ENCODE measurements at regions not wholly inside any gene's neighbourhood (a gene's known extent, or its start where the extent isn't known, plus 50 kb on each side); places are given as distances from the start of the nearest gene placed in this dataset.
"Not testable (repeated sequence)": the region's sequence is repeated elsewhere in the genome, so short reads cannot be mapped to it uniquely, and the experiment has no call there.

DNA sequence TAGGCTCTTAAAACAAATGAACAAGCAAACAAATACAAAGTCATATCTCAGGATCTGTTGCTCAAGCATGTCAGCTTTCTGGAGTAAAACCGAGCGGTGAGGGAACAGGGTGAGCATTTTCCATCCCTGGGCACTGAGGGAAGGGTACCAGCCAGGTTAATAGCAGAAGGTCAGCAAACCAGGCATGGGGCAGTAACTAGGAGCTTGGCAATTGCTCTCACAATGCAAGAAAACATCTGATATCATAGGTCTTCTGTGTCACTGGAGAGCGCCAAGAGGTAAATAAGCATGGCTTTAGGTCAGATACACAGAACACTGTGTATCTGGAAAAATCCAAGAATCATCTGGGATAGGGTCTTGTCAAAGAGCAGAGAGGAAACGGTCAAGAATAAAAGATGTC lies 521.7 kb upstream of the AUTS2 start:
- no peak for DNase-seq

GRCh38 chr7:69078997-69079769 lies 519.1 kb upstream of the AUTS2 start:
- DNase-seq = no peak

DNA sequence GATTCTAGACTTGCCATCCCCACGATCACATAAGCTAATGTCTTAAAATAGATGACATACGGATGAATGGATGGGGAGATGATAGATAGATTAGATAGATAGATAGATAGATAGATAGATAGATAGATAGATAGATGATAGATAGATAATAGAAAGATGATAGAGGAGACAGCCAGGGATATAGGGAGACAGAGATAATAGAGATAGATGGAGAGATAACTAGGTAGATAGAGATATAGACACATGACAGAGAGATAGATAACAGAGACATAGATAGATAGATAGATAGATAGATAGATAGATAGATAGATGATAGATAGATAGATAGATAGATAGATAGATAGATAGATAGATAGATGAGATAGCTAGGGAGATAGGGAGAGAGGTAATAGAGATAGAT lies 511.0 kb upstream of the AUTS2 start:
- DNase-seq = not testable (repeated sequence)

GRCh38 chr7:69088185-69088584 lies 510.1 kb upstream of the AUTS2 start:
- DNase-seq = no peak

DNA sequence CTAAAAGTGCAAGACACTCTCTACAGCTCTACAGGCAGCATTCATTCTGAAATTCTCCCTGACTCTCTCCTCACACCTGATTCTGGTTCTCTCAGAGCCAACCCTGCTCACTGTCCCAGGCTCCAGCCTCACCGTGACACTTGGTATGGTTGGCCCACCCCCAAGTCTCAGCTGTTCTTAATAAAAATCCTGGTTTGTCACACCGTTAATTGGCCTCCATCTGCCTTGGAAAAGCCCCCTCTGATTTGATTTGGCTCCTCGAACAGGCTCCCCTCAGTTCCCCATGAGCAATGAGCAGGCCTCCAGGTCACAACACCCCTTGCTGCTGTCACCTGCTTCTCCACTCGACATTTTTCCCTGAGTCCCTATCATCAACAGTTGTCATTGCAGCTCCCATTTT lies 507.3 kb upstream of the AUTS2 start:
- no peak for DNase-seq

DNA sequence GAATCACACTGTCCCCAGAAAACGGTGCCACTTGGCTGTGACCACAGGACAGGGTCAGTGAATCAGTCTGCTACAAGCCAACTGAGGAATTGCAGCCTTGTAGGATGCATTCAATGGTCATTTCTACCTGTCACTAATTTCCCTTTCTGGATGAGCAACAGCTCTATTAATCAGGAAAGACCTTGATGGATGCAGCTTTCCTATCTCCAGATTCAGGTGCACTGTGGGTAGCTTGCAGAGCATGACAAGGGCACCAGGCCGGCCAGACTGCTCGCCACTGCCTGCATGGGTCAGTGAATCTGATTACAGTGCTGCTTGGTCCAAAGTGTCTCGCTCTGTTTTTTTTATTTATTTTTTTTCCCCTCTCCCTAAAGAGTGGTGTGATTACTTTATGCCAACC lies 506.8 kb upstream of the AUTS2 start:
- DNase-seq = no peak

- no peak for DNase-seq
These were observed 503.1 kb upstream of the AUTS2 start for GRCh38 chr7:69095127-69095526.

DNA sequence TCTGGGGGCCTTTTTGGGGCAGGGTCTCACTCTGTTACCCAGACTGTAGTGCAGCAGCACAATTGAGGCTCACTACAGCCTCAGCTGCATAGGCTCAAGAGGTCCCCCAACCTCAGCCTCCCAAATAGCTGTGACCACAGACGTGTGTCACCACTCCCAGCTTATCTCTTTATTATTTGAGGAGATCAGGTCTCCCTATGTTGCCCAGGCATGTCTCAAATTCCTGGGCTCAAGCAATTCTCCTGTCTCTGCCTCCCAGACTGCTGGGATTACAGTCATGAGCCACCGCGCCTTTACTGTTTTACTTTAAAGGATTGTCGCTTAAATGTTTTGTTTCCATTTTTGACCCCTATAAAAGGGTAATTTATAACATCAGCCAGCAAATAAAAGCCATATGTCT lies 502.6 kb upstream of the AUTS2 start:
- DNase-seq = no peak

DNA sequence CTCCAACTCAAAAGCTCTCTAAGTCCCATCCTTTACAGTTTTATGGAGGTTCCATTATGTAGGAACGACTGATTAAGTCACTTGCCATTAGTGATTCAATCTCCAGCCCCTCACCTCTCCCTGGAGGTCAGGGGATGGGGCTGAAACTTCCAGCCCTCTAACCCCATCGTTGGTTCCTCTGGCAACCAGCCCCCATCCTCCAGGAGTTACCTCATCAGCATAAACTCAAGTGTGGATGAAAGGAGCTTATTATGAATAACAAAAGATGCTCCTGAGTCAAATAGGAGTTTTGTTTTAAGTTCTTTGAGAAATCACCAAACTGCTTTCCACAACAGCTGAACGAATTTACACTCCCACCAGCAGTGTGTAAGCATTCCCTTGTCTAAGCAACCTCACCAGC lies 494.3 kb upstream of the AUTS2 start:
- no peak for DNase-seq

- no peak for DNase-seq
These were observed 493.2 kb upstream of the AUTS2 start for GRCh38 chr7:69105092-69105491.

DNA sequence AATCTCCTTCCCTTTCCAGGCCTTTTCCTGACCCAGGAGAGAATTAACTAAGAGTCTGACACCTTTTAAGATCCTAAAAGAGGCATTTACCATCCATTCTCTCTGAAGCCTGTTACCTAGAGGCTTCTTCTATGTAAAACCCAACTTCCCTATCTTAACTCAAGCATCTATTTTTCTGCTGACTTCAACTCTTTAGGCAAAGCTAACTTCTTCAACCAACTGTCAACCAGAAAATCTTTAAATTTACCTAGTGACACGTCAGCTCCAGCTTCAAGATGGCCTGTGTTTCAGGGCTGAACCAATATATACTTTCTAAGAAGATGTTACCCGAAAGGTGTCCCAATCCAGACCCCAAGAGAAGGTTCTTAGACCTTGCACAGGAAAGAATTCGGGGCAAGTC lies 492.3 kb upstream of the AUTS2 start:
- DNase-seq = no peak

- DNase-seq = not testable (repeated sequence)
These were observed 491.8 kb upstream of the AUTS2 start for GRCh38 chr7:69106449-69106848.

GRCh38 chr7:69106946-69107345 lies 491.3 kb upstream of the AUTS2 start:
- DNase-seq = not testable (repeated sequence)

DNA sequence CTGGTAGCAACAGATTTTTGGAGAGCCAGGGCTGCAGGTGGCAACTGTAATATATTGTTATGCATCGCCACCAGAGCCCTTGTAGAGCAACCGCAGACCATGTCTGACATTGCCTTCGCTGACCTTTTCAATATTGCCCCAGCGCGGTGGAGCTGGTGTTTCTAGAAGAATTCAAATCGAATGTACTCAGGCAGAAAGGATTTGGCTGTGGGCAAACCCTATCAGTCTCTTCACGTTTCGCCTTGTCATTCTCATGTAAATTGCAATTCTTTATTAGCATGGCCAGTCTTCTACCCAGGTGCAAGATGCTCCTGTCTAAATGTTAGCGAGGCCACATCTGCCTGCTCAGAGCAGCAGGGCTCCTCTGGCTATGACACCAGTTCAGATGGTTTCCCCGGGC lies 490.2 kb upstream of the AUTS2 start:
- no peak for DNase-seq

DNA sequence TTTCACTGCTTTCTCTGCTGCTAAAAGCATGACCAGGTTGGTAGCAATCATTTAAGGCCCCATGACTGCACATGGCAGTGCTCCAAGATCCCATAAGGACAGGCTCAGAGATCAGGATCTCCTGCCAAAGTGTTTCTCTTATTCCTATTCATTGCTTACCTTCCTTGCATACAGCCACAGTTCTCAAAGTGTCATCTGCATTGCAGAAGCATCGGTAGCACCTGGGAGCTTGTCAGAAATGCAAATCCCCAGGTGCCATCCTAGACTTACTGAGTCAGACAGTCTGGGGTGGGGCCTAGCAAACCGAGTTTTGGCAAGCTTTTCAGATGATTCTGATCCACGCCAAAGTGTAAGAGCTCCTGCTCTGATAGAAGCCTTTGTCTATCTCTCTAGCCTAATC lies 489.0 kb upstream of the AUTS2 start:
- no peak for DNase-seq

DNA sequence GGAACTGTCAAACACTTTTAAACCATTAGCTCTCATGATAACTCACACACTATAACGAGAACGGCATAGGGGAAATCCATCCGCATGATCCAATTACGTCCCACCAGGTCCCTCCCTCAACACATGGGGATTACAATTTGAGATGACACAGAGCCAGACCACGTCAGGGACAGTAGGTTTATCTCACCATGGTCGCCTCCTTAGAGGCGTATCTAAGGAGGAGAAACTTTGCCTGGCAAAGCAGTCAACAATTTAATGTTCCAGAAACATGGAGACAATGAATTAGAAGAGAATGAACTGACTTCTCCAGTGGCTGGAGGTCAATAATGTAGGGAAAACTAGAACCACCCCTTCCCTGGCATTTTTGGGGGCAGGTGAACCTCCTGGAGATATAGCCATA lies 488.4 kb upstream of the AUTS2 start:
- no peak for DNase-seq

DNA sequence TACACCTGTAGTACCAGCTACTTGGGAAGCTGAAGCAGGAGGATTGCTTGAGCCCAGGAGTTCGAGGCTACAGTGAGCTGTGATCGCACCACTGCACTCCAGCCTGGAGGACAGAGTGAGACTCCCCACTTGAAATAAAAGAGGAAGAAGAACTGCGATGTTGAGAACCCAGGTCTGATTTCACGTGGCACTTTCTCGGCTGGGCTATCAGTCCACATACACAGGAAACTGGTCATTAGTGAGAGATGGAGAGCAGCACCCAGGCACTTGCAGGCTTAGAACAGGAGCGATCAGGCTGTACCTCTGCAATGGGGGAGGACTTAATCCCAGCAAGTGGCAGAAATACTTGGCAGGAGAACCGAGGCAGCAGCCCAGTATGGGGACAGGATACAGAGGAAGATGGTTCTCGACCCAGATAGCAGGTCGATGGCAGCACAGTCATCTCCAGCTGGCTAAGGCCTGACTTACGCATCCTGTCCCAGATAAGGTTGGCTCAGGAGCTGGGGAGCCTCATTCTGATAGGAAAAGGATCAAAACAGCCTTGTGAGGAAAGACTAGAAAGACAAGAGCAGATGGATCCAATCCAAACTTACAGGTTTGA lies 487.7 kb upstream of the AUTS2 start:
- DNase-seq = no peak

GRCh38 chr7:69114374-69114773 lies 483.9 kb upstream of the AUTS2 start:
- DNase-seq = no peak

GRCh38 chr7:69115788-69116187 lies 482.5 kb upstream of the AUTS2 start:
- DNase-seq = no peak

DNA sequence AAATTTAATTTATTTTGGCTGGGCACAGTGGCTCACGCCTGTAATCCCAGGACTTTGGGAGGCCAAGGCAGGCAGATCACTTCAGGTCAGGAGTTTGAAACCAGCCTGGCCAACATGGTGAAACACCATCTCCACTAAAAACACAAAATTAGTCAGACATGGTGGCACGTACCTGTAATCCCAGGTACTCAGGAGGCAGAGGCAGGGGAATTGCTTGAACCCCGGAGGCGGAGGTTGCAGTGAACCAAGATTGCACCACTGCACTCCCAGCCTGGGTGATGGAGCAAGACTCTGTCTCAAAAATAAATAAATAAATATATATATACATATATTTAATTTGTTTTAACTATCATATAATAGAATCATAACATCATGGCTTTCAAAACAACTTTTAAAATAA lies 482.1 kb upstream of the AUTS2 start:
- DNase-seq = not testable (repeated sequence)

DNA sequence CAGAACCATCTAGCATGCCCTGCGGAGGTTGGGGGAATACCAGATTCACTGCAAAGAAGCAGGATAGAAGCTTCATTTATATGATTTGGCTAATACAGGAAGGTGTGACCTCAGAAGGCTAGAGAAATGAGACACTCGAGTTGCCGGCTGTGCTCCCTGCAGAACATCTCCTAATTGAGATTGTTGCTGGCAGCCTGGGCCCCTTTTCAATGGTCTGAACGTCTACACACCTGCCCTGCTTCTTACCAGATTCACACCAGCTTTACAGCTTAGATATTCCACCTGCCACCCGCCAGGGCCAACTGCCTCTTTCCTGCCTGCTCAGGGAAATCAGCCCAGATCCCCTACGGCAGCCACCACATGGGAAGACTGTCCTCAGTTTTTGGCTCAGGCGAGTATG lies 475.3 kb upstream of the AUTS2 start:
- DNase-seq = no peak

DNA sequence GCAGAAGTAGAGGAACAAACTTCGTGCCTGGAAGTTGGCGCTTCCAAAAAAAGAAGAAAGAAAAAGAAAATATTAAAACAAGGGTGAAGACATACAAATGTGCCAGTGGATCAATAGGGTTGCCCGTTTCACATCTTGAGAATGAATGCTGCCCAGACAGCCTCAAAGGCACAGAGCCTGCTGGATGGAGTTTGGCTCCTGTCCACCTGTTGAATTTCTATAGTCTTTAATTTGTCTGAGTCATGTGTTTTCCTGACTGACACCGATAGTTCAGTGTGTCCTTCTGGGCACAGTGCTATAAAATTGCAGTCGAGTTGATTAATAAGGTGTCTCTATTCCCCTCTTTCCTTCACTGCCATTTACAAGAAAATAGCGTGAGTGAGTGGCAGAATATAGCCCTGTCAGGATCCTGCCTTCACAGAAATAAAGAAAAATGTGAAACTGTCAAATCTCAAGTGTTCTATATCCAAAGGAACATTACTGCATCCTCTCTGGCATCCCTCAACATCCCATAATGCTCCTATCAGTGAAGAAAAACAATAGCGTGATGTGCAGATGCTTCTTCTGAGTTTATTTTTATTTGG lies 471.3 kb upstream of the AUTS2 start:
- DNase-seq = no peak

GRCh38 chr7:69129524-69129923 lies 468.8 kb upstream of the AUTS2 start:
- DNase-seq = no peak

DNA sequence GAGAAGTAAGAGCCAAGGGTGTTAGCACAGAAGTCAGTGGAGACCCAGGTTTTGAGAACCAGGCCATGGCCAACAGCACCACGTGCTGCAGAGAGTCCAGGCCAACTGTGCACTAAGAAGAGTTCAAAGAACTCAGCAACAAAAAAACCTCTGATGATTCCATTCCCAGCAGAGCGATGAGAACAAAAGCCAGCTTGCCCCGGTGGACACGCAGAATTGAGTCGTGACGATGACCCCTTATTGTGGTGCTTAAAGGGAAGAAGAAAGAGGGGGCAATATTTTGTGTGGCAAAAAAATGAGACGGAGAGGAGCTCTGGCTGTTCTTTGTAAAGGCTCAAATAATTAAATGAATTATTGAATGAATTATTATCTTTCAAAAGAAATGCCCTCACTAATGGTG lies 468.3 kb upstream of the AUTS2 start:
- DNase-seq = no peak

GRCh38 chr7:69130396-69130795 lies 467.9 kb upstream of the AUTS2 start:
- DNase-seq = no peak
